ENCODE measurements at regions not wholly inside any gene's neighbourhood (a gene's known extent, or its start where the extent isn't known, plus 50 kb on each side); places are given as distances from the start of the nearest gene placed in this dataset.
"Not testable (repeated sequence)": the region's sequence is repeated elsewhere in the genome, so short reads cannot be mapped to it uniquely, and the experiment has no call there.

DNA sequence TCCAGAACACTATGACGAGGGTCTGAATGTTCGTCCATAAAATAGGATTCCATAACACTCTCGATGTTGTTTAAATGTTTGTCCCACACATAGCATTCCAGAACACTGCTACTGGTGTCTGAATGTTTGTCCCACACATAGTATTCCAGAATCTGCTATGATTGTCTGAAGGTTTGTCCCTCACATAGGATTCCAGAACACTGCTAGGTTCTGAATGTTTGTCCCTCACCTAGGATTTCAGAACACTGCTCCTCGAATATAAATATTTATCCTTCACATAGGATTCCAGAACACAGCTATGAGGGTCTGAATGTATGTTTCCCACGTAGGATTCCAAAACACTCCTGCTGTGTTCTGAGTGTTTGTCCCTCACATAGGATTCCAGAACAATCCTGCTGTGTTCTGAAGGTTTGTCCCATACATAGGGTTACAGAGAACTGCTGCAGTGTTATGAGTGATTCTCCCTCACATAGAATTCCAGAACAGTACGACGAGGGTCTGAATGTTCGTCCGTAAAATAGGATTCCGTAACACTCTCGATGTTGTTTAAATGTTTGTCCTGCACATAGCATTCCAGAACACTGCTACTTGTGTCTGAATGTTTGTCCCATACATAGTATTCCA, 215.3 kb downstream of the FOXD4L6 start:
- Histone ChIP-seq H3K36me3 (ENCODE audit: control insufficient read depth, insufficient read depth, low read length) (no peaks in the 10 kb centered on the region), H3K4me1 (ENCODE audit: control insufficient read depth, insufficient read depth, low read length, poor library complexity, severe bottlenecking) (no peaks in the 10 kb centered on the region), H3K9me3 (ENCODE audit: control insufficient read depth, low read length) (peaks cover 82% of the 10 kb centered on the region), H3K4me3 (ENCODE audit: extremely low read depth, insufficient read depth, low read length, poor library complexity, severe bottlenecking) (no peak overlapping the region), H3K27ac (ENCODE audit: low read depth, low read length, severe bottlenecking) (no peak overlapping the region)
- 62 to 73% methylated on average over 11 of the region's 11 CpGs for WGBS, 2 experiments (ENCODE audit: insufficient coverage in 2 of 2)

DNA sequence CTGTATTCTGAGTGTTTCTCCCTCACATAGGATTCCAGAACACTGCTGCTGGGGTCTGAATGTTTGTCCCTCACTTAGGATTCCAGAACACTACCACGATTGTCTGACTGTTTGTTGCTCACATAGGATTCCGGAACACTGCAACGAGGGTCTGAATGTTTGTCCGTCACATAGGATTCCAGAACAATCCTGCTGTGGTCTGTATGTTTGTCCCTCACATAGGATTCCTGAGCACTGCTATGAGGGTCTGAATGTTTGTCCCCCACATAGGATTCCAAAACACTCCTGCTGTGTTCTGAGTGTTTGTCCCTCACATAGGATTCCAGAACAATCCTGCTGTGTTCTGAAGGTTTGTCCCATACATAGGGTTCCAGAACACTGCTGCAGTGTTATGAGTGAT, 215.8 kb downstream of the FOXD4L6 start:
- H3K9me3 ChIP-seq (ENCODE audit: control insufficient read depth, low read length), result peaks cover 87% of the 10 kb centered on the region
- not testable (repeated sequence) for H3K4me3 ChIP-seq (ENCODE audit: extremely low read depth, insufficient read depth, low read length, poor library complexity, severe bottlenecking); H3K36me3 ChIP-seq (ENCODE audit: control insufficient read depth, insufficient read depth, low read length); H3K27ac ChIP-seq (ENCODE audit: low read depth, low read length, severe bottlenecking); H3K4me1 ChIP-seq (ENCODE audit: control insufficient read depth, insufficient read depth, low read length, poor library complexity, severe bottlenecking)
- 57 to 63% methylated on average over 4 of the region's 4 CpGs for WGBS, 2 experiments (ENCODE audit: insufficient coverage in 2 of 2)

DNA sequence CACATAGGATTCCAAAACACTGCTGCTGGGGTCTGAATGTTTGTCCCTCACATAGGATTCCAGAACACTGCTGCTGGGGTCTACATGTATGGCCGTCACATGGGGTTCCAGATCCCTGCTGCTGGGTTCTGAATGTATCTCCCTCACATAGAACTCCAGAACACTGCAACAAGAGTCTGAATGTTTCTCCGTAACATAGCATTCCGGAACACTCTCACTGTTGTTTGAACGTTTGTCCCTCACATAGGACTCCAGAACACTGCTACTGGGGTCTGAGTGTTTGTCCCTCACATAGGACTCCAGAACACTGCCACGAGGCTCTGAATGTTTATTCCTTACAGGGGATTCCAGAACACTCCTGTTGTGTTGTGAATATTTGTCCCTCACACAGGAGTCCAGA, 216.8 kb downstream of the FOXD4L6 start:
- Histone ChIP-seq H3K4me3 (ENCODE audit: extremely low read depth, insufficient read depth, low read length, poor library complexity, severe bottlenecking) (no peak overlapping the region), H3K36me3 (ENCODE audit: control insufficient read depth, insufficient read depth, low read length) (no peaks in the 10 kb centered on the region), H3K27ac (ENCODE audit: low read depth, low read length, severe bottlenecking) (no peak overlapping the region), H3K4me1 (ENCODE audit: control insufficient read depth, insufficient read depth, low read length, poor library complexity, severe bottlenecking) (no peaks in the 10 kb centered on the region), H3K9me3 (ENCODE audit: control insufficient read depth, low read length) (peaks cover 91% of the 10 kb centered on the region)
- WGBS, 2 experiments (ENCODE audit: insufficient coverage in 2 of 2), result 76 to 77% methylated on average over 5 of the region's 5 CpGs

DNA sequence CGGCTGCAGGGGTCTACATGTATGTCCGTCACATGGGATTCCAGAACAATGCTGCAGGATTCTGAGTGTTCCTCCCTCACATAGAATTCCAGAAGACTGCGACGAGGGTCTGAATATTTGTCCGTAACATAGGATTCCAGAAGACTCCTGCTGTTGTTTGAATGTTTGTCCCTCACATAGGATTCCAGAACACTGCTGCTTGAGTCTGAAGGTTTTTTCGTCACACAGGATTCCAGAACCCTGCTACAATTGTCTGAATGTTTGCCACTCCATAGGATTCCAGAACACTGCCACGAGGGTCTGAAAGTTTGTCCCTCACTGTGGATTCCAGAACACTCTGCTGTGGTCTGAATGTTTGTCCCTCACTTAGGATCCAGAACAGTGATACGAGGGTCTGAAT, 217.5 kb downstream of the FOXD4L6 start:
- peaks cover 87% of the 10 kb centered on the region for H3K9me3 ChIP-seq (ENCODE audit: control insufficient read depth, low read length)
- WGBS, 2 experiments (ENCODE audit: insufficient coverage in 2 of 2), result 72 to 75% methylated on average over 6 to 7 of the region's 8 CpGs
- not testable (repeated sequence) for H3K36me3 ChIP-seq (ENCODE audit: control insufficient read depth, insufficient read depth, low read length)

DNA sequence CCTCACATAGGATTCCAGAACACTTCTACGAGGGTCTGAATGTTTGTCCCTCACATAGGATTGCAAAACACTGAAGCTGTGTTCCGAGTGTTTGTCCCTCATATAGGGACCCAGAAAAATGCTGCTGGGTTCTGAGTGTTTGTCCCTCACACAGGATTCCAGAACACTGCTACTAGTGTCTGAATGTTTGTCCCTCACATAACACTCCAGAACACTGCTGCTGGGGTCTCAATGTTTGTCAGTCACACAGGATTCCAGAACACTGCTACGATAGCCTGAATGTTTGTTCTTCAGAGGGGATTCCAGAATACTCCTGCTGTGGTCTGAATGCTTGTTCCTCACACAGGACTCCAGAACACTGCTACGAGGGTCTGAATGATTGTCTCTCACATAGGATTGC, 218.7 kb downstream of the FOXD4L6 start:
- no peaks in the 10 kb centered on the region for H3K4me1 ChIP-seq (ENCODE audit: control insufficient read depth, insufficient read depth, low read length, poor library complexity, severe bottlenecking)
- H3K36me3 ChIP-seq (ENCODE audit: control insufficient read depth, insufficient read depth, low read length), result no peaks in the 10 kb centered on the region
- no peak overlapping the region for H3K27ac ChIP-seq (ENCODE audit: low read depth, low read length, severe bottlenecking)
- no peak overlapping the region for H3K4me3 ChIP-seq (ENCODE audit: extremely low read depth, insufficient read depth, low read length, poor library complexity, severe bottlenecking)
- 76 to 81% methylated on average over 4 of the region's 4 CpGs for WGBS, 2 experiments (ENCODE audit: insufficient coverage in 2 of 2)
- peaks cover 83% of the 10 kb centered on the region for H3K9me3 ChIP-seq (ENCODE audit: control insufficient read depth, low read length)

More for the DNA sequence above, 217.5 kb downstream of the FOXD4L6 start:
- H3K4me3 ChIP-seq (ENCODE audit: extremely low read depth, insufficient read depth, low read length, poor library complexity, severe bottlenecking); H3K27ac ChIP-seq (ENCODE audit: low read depth, low read length, severe bottlenecking); H3K4me1 ChIP-seq (ENCODE audit: control insufficient read depth, insufficient read depth, low read length, poor library complexity, severe bottlenecking): not testable (repeated sequence)

DNA sequence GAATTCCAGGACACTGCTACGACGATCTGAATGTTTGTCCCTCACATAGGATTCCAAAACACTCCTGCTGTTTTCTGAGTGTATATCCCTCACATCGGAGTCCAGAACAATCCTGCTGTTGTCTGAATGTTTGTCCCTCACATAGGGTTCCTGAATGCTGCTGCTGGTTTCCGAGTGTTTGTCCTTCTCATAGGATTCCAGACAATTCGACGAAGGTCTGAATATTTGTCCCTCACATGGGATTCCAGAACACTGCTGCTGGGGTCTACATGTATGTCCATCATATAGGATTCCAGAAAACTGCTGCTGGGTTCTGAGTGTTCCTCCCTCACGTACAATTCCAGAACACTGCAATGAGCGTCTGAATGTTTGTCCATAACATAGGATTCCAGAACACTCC, 219.4 kb downstream of the FOXD4L6 start:
- H3K9me3 ChIP-seq (ENCODE audit: control insufficient read depth, low read length), result peaks cover 76% of the 10 kb centered on the region
- H3K36me3 ChIP-seq (ENCODE audit: control insufficient read depth, insufficient read depth, low read length), result not testable (repeated sequence)

DNA sequence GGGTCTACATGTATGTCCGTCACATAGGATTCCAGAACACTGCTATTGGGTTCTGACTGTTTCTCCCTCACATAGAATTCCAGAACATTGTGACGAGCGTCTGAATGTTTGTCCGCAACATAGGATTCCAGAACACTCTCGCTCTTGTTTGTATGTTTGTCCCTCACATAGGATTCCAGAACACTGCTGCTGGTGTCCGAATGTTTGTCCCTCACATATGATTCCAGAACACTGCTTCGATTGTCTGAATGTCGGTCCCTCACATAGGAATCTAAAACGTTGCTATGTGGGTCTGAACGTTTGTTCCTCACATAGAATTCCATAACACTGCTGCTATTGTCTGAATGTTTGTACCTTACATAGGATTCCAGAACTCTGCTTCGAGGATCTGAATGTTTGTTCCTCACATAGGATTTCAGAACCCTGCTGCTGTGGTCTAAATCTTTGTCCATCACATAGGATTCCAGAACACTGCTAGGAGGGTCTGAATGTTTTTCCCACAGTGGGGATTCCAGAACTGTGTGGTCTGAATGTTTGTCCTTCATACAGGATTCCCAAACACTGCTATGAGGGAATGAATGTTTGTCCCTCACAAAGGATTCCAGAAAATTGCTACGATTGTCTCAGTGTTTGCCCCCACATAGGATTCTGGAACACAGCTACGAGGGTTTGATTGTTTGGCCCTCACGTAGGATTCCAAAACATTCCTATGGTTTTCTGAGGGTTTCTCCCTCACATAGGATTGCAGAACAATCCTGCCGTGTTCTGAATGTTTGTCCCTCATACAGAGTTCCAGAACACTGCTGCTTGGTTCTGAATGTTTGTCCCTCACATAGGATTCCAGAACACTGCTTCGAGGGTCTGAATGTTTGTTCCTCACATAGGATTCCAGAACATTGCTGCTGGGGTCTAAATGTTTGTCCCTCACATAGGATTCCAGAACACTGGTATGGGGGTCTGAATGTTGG, 220.5 kb downstream of the FOXD4L6 start:
- peaks cover 64% of the 10 kb centered on the region for H3K9me3 ChIP-seq (ENCODE audit: control insufficient read depth, low read length)
- no peak overlapping the region for H3K4me3 ChIP-seq (ENCODE audit: extremely low read depth, insufficient read depth, low read length, poor library complexity, severe bottlenecking)
- no peaks in the 10 kb centered on the region for H3K4me1 ChIP-seq (ENCODE audit: control insufficient read depth, insufficient read depth, low read length, poor library complexity, severe bottlenecking)
- no peaks in the 10 kb centered on the region for H3K36me3 ChIP-seq (ENCODE audit: control insufficient read depth, insufficient read depth, low read length)
- H3K27ac ChIP-seq (ENCODE audit: low read depth, low read length, severe bottlenecking), result no peak overlapping the region
- WGBS, 2 experiments (ENCODE audit: insufficient coverage in 2 of 2), result 71 to 73% methylated on average over 15 of the region's 16 CpGs

More for the DNA sequence above, 219.4 kb downstream of the FOXD4L6 start:
- H3K27ac ChIP-seq (ENCODE audit: low read depth, low read length, severe bottlenecking); H3K4me3 ChIP-seq (ENCODE audit: extremely low read depth, insufficient read depth, low read length, poor library complexity, severe bottlenecking); H3K4me1 ChIP-seq (ENCODE audit: control insufficient read depth, insufficient read depth, low read length, poor library complexity, severe bottlenecking): not testable (repeated sequence)
- WGBS, 2 experiments (ENCODE audit: insufficient coverage in 2 of 2), result 80 to 81% methylated on average over 8 of the region's 8 CpGs

DNA sequence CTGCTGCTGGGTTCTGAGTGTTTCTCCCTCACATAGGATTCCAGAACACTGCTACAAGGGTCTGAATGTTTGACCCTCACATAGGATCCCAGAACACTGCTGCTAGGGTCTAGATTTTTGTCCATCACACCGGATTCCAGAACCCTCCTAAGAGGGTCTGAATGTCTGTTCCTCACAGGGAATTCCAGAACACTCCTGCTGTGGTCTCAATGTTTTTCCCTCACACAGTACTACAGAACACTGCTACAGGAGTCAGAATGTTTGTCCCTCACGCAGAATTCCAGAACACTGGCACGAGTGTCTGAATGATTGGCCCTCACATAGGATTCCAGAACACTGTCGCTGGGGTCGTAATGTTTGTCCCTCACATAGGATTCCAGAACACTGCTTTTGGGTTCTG, 221.6 kb downstream of the FOXD4L6 start:
- H3K4me1 ChIP-seq (ENCODE audit: control insufficient read depth, insufficient read depth, low read length, poor library complexity, severe bottlenecking); H3K27ac ChIP-seq (ENCODE audit: low read depth, low read length, severe bottlenecking); H3K4me3 ChIP-seq (ENCODE audit: extremely low read depth, insufficient read depth, low read length, poor library complexity, severe bottlenecking); H3K36me3 ChIP-seq (ENCODE audit: control insufficient read depth, insufficient read depth, low read length): not testable (repeated sequence)
- WGBS, 2 experiments (ENCODE audit: insufficient coverage in 2 of 2), result 57 to 67% methylated on average over 4 of the region's 5 CpGs
- H3K9me3 ChIP-seq (ENCODE audit: control insufficient read depth, low read length), result peaks cover 55% of the 10 kb centered on the region

DNA sequence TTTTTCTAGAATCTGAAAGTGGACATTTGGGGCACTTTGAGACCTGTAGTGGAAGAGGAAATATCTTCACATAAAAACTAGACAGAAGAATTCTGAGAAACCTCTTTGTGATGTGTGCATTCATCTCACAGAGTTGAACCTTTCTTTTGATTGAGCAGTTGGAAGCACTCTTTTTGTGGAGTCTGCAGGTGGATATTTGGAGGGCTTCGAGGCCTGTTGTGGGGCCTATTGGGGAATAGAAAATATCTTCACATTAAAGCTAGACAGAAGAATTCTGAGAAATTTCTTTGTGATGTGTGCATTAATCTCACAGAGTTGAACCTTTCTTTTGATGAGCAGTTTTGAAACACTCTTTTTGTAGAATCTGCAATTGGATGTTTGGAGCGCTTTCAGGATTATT, 236.2 kb downstream of the FOXD4L6 start:
- 80 to 89% methylated on average over 1 to 2 of the region's 2 CpGs for WGBS, 2 experiments (ENCODE audit: insufficient coverage in 2 of 2)
- H3K9me3 ChIP-seq (ENCODE audit: control insufficient read depth, low read length), result peaks cover 16% of the 10 kb centered on the region
- H3K4me3 ChIP-seq (ENCODE audit: extremely low read depth, insufficient read depth, low read length, poor library complexity, severe bottlenecking); H3K36me3 ChIP-seq (ENCODE audit: control insufficient read depth, insufficient read depth, low read length); H3K4me1 ChIP-seq (ENCODE audit: control insufficient read depth, insufficient read depth, low read length, poor library complexity, severe bottlenecking); H3K27ac ChIP-seq (ENCODE audit: low read depth, low read length, severe bottlenecking): not testable (repeated sequence)

DNA sequence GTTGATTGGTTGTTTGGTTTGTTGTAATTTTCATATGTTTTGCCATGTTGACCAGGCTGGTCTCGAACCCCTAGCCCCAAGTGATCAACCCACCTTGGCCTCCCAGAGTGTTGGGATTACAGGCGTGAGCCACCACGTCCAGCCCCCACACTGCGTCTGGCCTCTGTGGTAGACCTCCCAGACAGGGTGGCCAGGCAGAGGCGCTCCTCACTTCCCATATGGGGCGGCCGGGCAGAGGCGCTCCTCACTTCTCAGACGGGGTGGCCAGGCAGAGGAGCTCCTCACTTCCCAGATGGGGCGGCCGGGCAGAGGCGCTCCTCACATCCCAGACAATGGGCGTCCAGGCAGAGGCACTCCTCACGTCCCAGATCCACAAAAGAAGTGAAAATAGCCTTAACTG, 242.6 kb downstream of the FOXD4L6 start:
- H3K36me3 ChIP-seq (ENCODE audit: control insufficient read depth, insufficient read depth, low read length); H3K4me3 ChIP-seq (ENCODE audit: extremely low read depth, insufficient read depth, low read length, poor library complexity, severe bottlenecking): not testable (repeated sequence)
- WGBS, 2 experiments (ENCODE audit: insufficient coverage in 2 of 2), result 82 to 83% methylated on average over 14 of the region's 14 CpGs

More for the DNA sequence above, 242.6 kb downstream of the FOXD4L6 start:
- H3K27ac ChIP-seq (ENCODE audit: low read depth, low read length, severe bottlenecking); H3K4me1 ChIP-seq (ENCODE audit: control insufficient read depth, insufficient read depth, low read length, poor library complexity, severe bottlenecking): not testable (repeated sequence)
- H3K9me3 ChIP-seq (ENCODE audit: control insufficient read depth, low read length), result peaks cover 39% of the 10 kb centered on the region
